Retinal pigment epithelial cell (primary cell): ENCODE measurements at regions not wholly inside any gene's neighbourhood (a gene's known extent, or its start where the extent isn't known, plus 50 kb on each side); places are given as distances from the start of the nearest gene placed in this dataset.

Source experiments
- DNase-seq: peaks from one replicate; pipeline ENCODE4 v3.0.0-alpha.2; 2010; ENCODE audit warnings: low read depth
- H3K4me3 ChIP-seq: 2 replicates; pipeline ENCODE4 v1.5.1; 2011; ENCODE audit warnings: mild to moderate bottlenecking, low read length, control low read depth, moderate library complexity
- TF ChIP-seq, protein P1 (sequence below): conservative IDR thresholded peaks from 2 replicates; pipeline ENCODE4 v1.5.1; 2011; ENCODE audit warnings: low read depth, low read length, control low read depth, inconsistent platforms

DNA sequence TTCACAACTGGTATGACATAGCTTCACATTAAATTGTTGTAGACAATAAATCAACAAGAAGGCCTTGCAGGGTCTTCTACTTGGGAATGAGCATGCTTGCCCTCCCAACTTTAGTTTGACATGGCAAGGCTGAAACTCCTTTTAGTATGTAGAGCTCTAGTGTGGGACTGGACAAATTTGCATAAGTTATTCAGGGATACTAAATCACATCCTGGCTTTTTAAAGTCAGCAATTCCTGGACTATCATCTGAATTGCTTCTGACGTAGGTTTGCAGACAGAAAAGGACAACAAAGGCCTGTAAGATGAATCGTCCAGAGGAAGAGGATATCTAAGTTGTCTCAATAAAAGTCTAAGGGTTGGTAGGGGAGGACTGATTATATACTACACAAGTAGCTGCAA lies 123.0 kb upstream of the MAGEB16 start:
- H3K4me3 ChIP-seq, result no peak overlapping the region
- TF ChIP-seq, protein P1, sequence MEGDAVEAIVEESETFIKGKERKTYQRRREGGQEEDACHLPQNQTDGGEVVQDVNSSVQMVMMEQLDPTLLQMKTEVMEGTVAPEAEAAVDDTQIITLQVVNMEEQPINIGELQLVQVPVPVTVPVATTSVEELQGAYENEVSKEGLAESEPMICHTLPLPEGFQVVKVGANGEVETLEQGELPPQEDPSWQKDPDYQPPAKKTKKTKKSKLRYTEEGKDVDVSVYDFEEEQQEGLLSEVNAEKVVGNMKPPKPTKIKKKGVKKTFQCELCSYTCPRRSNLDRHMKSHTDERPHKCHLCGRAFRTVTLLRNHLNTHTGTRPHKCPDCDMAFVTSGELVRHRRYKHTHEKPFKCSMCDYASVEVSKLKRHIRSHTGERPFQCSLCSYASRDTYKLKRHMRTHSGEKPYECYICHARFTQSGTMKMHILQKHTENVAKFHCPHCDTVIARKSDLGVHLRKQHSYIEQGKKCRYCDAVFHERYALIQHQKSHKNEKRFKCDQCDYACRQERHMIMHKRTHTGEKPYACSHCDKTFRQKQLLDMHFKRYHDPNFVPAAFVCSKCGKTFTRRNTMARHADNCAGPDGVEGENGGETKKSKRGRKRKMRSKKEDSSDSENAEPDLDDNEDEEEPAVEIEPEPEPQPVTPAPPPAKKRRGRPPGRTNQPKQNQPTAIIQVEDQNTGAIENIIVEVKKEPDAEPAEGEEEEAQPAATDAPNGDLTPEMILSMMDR, result no peak
- DNase-seq, result no peak

GRCh38 chrX:35680940-35681346 lies 117.2 kb upstream of the MAGEB16 start:
- H3K4me3 ChIP-seq, result no peak overlapping the region
- TF ChIP-seq, protein P1, result no peak
- DNase-seq, result no peak

- H3K4me3 ChIP-seq, result no peak overlapping the region
- DNase-seq, result no peak
- TF ChIP-seq, protein P1, result no peak
Observed at GRCh38 chrX:35682476-35682875, 115.7 kb upstream of the MAGEB16 start.

DNA sequence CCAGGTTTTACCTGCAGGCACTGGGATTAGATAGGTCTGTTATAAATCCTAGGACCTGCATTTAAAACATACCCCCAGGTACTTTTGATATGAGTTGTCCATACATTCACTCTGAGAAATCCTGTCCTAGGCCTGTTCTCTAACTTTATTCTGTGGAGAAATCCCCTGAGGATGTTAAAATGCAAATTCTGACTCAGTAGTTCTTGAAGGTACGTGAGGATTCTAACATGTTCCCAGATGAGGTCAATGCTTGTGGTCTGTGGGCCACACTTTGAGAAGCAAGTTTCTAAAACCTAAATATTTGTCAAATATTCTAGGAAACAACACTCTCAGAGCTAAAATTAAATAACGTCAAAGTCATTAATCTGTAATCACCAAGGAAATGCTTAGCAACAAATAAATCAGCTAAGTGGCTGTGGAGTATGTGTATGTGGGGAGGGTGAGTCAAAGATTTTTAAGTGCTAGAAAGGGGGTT lies 101.3 kb upstream of the MAGEB16 start:
- TF ChIP-seq, protein P1, result no peak
- no peak for DNase-seq
- no peak overlapping the region for H3K4me3 ChIP-seq

GRCh38 chrX:35699642-35700041 lies 98.5 kb upstream of the MAGEB16 start:
- DNase-seq, result no peak
- TF ChIP-seq, protein P1, result no peak
- no peak overlapping the region for H3K4me3 ChIP-seq

DNA sequence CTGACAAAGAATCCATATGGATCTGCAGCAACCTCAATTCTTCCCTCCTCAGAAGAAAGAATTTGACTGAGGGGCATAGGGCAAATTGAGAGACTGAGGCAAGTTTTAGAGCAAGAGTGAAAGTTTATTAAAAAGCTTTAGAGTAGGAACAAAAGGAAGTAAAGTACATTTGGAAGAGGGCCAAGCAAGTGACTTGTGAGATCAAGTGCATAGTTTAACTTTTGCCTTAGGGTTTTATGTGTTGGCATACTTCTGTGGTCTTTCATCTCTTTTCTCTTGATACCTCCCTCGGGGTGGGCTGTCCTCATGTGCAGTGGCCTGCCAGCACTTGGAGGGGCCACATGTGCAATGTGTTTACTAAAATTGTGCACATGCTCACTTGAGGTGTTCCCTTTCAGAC lies 98.0 kb upstream of the MAGEB16 start:
- H3K4me3 ChIP-seq, result no peak overlapping the region
- TF ChIP-seq, protein P1, result no peak
- no peak for DNase-seq

GRCh38 chrX:35711281-35711680 lies 86.9 kb upstream of the MAGEB16 start:
- no peak for DNase-seq
- TF ChIP-seq, protein P1, result no peak
- no peak overlapping the region for H3K4me3 ChIP-seq
